Skeletal muscle satellite cell (primary cell): ENCODE measurements at regions not wholly inside any gene's neighbourhood (a gene's known extent, or its start where the extent isn't known, plus 50 kb on each side); places are given as distances from the start of the nearest gene placed in this dataset.

Source experiments
- H3K27me3 ChIP-seq: 2 replicates; pipeline ENCODE4 v1.7.0; 2013; ENCODE audit warnings: low read length; ENCODE audit not compliant: control insufficient read depth, insufficient read depth
- H3K36me3 ChIP-seq: 2 replicates; pipeline ENCODE4 v1.7.0; 2013; ENCODE audit warnings: mild to moderate bottlenecking, control low read depth, low read length; ENCODE audit not compliant: insufficient read depth
- H3K4me1 ChIP-seq: 2 replicates; pipeline ENCODE4 v1.7.0; 2013; ENCODE audit warnings: low read length; ENCODE audit not compliant: control insufficient read depth, insufficient read depth
- H3K4me2 ChIP-seq: 2 replicates; pipeline ENCODE4 v1.7.0; 2013; ENCODE audit warnings: mild to moderate bottlenecking, low read length
- H3K4me3 ChIP-seq: 2 replicates; pipeline ENCODE4 v1.7.0; 2013; ENCODE audit warnings: low read length
- H3K9ac ChIP-seq: 2 replicates; pipeline ENCODE4 v1.7.0; 2013; ENCODE audit warnings: mild to moderate bottlenecking, low read depth, low read length, moderate library complexity
- H3K9me3 ChIP-seq: replicated peaks from 2 replicates; pipeline ENCODE4 v1.7.0; 2013; ENCODE audit warnings: mild to moderate bottlenecking, control low read depth, low read length

DNA sequence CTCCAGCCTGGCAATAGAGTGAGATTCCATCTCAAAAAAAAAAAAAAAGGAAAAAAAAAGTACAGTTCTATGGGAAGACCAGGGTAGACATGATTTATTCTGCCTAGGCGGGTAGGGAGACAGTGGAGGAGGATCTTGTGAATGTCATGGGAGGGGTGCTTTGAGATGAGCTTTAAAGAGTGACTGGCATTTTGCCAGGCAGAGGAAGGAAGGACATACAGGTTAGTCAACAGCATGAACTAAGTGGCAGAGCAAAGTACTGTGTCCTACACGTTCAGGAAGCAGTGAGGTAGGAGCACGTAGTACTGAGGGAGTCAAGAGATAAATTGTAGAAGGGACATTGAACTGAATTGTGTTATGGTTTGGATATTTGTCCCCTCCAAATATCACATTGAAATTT, 451.5 kb downstream of the TOX3 start:
- Histone ChIP-seq H3K27me3 (no peaks in the 10 kb centered on the region), H3K4me2 (no peak overlapping the region), H3K9ac (no peak overlapping the region), H3K36me3 (no peaks in the 10 kb centered on the region), H3K4me1 (no peaks in the 10 kb centered on the region), H3K4me3 (no peak overlapping the region), H3K9me3 (no peaks in the 10 kb centered on the region)

DNA sequence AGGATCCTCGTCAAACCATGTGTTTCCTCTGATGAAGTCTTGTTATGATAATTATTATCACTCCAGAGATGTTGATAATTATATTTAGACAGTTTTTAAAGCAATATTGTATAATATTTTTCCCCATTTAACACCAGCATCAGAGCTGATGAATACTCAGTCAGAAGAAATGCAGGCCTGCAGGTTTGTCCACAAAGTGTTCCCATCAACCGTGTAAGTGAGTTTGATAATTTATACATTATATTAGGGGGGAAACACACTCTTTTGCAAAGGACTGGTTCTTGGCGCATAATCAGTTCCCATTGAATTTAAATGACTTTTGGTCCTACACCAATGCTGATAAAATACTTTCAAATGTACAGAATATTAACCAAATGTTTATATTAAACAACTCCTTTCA, 454.8 kb downstream of the TOX3 start:
- Histone ChIP-seq H3K4me2 (no peak overlapping the region), H3K27me3 (no peaks in the 10 kb centered on the region), H3K4me3 (no peak overlapping the region), H3K9me3 (peaks cover 4% of the 10 kb centered on the region), H3K36me3 (no peaks in the 10 kb centered on the region), H3K4me1 (no peaks in the 10 kb centered on the region), H3K9ac (no peak overlapping the region)

DNA sequence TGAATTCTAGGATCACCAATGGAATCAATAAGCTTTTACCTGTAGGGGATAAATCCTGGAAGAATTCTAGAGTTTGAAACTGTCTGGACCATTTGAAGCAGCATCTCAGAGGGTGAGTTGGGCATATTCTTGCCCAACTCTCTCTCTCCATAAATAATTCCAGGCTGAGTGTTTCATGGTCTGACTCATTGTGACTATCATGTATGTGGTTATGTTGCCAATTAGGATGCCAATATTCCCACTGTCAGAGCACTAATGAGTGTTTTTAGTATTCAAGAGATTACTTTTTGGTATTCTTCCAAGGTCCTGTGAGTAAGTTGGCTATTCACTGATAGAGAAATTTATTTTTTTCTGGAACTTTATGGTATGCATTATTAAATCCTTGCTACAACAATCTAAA, 456.9 kb downstream of the TOX3 start:
- no peaks in the 10 kb centered on the region for H3K4me1 ChIP-seq
- no peaks in the 10 kb centered on the region for H3K36me3 ChIP-seq
- no peak overlapping the region for H3K4me3 ChIP-seq
- H3K9me3 ChIP-seq: peaks cover 4% of the 10 kb centered on the region
- no peaks in the 10 kb centered on the region for H3K27me3 ChIP-seq
- no peak overlapping the region for H3K4me2 ChIP-seq
- no peak overlapping the region for H3K9ac ChIP-seq

DNA sequence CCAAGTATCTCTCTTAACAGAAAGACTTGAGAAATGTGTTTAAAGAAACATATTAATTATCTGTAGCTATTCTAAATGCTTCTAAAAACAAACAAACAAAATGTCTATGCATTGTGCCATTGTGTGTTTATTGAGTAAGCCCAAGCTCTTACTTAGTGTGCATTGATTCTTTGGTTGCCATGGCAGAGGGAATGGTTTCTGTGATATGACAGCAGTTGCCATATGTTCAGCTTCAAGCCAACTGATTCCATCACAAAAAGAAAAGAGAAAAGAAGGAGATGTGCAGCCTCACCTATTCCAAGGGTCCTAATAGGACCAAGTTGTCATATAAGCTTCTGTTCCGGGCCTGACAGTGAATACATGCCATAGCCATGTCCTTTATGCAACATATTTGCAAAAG, 457.5 kb downstream of the TOX3 start:
- no peaks in the 10 kb centered on the region for H3K4me1 ChIP-seq
- H3K4me2 ChIP-seq: no peak overlapping the region
- no peak overlapping the region for H3K4me3 ChIP-seq
- no peaks in the 10 kb centered on the region for H3K27me3 ChIP-seq
- no peak overlapping the region for H3K9ac ChIP-seq
- no peaks in the 10 kb centered on the region for H3K36me3 ChIP-seq
- H3K9me3 ChIP-seq: peaks cover 4% of the 10 kb centered on the region

DNA sequence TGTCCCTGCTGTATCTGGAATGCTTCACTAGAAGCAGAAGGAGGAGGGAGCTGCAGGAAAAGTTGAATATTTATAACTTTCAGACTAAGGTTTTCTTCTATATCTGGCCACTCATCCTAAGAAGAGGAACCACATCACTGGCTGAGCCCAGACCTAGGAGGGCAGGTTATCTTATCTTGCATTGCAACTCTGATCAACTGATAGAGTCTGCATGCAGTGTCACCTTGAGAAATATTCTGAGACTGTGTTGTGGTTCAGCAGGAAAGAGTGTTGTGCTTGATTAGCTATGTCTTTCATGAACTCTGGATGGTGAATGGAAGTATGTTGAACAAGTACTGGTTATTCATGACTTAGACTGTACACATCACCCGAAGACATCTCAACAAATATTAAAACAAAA, 460.0 kb downstream of the TOX3 start:
- H3K4me1 ChIP-seq: no peaks in the 10 kb centered on the region
- peaks cover 4% of the 10 kb centered on the region for H3K9me3 ChIP-seq
- H3K4me3 ChIP-seq: no peak overlapping the region
- no peaks in the 10 kb centered on the region for H3K36me3 ChIP-seq
- no peaks in the 10 kb centered on the region for H3K27me3 ChIP-seq
- H3K4me2 ChIP-seq: no peak overlapping the region
- H3K9ac ChIP-seq: no peak overlapping the region

DNA sequence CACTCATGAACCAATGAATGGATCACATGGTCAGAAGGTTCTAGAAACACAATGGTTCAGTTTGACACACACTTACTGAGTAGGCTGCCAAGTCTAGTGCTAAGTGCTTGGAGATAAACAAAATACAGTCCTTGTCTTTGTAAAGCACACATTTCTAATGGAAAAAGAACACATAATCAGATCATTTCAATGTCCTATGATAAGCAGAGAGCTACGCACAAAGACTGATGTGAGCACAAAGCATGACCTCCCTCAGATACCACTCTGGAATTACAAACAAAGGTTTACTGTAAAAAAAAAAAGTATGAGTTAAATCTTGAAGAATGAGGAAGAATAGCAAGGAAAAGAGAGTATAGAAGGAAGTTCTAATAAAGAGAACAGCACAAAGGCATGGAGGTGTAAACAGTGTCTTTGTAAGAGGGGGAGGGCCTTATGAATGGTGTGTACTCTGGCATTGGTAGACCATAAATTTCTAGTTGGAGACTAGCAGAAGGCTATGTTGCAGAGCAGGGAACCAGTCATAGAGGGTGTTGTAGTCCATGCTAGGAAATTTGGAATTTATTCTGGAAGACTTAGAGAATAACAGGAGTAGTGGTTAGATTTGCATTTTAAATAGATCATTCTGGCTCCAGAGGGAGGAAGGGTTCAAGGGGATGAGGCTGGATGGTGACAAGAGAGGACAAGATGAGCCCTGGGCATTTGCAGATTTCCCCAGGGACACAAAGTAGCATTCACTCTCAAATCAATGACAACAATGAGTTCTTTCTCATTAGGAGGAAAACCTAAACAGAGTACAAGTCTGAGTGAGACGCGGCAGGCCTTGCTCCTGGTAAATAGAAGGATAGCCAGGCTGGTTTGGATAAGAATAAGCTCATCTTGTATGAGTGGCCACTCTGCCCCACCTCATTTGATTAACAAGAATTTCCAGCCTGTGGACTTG, 468.0 kb downstream of the TOX3 start:
- Histone ChIP-seq H3K4me3 (no peak overlapping the region), H3K9ac (no peak overlapping the region), H3K27me3 (no peaks in the 10 kb centered on the region), H3K36me3 (no peaks in the 10 kb centered on the region), H3K9me3 (no peaks in the 10 kb centered on the region), H3K4me1 (no peaks in the 10 kb centered on the region), H3K4me2 (no peak overlapping the region)

DNA sequence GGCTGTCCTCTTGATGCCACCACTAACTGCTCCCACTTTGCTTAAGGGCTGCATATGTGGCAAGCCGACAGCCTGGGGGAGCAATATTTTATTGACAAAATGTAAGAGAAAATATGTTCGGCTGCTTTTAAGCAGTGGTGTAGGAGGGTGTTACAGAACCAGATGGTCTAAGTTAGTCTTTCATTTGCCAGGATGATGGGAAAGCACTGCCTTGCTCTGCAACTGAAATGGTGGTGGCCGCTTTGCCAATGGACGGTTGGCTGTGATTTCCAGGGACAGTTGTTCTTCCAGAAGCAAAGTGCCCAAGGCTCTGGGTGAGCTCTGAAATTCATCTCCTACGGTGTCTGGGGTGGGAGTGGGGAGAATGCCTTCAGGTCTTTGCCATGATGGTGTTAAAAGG, 469.3 kb downstream of the TOX3 start:
- no peaks in the 10 kb centered on the region for H3K36me3 ChIP-seq
- H3K4me1 ChIP-seq: no peaks in the 10 kb centered on the region
- no peak overlapping the region for H3K9ac ChIP-seq
- no peaks in the 10 kb centered on the region for H3K27me3 ChIP-seq
- H3K4me2 ChIP-seq: no peak overlapping the region
- no peak overlapping the region for H3K4me3 ChIP-seq
- no peaks in the 10 kb centered on the region for H3K9me3 ChIP-seq

DNA sequence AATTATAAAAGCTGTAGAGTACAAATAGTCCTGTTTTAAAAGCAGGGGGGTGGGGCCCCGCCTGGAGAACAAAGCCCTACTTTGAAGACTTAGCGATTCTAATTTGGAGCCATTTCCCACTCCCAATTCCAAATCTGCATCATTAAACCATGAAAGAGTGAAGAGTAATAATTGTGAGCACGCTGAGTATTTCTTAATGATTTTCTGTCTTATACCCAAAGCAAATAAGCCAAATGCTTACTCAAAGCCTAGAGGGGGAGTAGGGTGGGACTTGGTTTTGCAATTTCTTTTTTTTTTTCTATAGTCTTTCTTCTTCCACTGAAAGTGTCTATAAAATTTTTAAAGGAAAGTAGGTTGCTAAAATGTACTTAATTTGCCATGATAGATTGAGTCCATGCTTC, 470.1 kb downstream of the TOX3 start:
- no peaks in the 10 kb centered on the region for H3K27me3 ChIP-seq
- no peak overlapping the region for H3K4me2 ChIP-seq
- H3K4me1 ChIP-seq: no peaks in the 10 kb centered on the region
- no peaks in the 10 kb centered on the region for H3K36me3 ChIP-seq
- H3K4me3 ChIP-seq: no peak overlapping the region
- no peaks in the 10 kb centered on the region for H3K9me3 ChIP-seq
- no peak overlapping the region for H3K9ac ChIP-seq

DNA sequence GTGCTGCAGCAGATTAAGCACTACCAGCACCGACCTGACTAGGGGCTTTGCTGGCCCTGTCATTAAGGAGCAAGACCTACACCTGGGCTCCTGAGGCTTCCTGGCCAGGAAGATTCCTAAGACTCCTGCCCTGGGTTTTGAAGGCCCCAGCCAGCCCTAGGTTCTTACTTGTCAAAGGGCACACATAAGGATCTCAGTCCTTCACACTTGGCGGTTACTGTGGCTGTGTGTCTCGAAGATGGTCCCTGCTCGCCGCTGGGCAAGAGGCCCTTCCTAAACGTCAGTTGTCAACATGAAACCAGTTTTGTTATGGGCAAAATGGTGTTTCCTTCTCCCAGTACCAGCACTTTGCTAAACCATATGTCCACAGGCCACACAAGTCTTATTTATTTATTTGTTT, 470.6 kb downstream of the TOX3 start:
- Histone ChIP-seq H3K4me2 (no peak overlapping the region), H3K27me3 (no peaks in the 10 kb centered on the region), H3K4me3 (no peak overlapping the region), H3K4me1 (no peaks in the 10 kb centered on the region), H3K9me3 (no peaks in the 10 kb centered on the region), H3K9ac (no peak overlapping the region), H3K36me3 (no peaks in the 10 kb centered on the region)

DNA sequence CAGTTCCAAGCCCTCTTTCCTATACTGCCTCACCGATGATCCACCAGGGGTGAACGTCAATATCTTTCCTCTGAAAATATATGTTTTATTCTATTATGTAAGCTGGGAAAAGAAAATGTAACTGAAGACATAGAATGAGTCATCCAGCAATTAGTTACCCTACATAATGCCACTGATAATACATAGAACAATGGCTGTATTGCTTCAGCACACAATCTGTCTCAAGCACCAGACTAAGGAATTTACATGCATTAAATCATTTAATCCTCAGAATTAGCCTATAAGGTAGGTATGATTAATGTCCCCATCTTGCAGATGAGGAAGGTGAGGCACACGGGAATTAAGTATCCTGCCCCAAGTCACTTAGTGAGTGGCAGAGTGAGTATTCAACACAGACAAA, 472.8 kb downstream of the TOX3 start:
- H3K9me3 ChIP-seq: no peaks in the 10 kb centered on the region
- H3K4me3 ChIP-seq: no peak overlapping the region
- H3K27me3 ChIP-seq: no peaks in the 10 kb centered on the region
- H3K9ac ChIP-seq: no peak overlapping the region
- H3K4me1 ChIP-seq: no peaks in the 10 kb centered on the region
- no peak overlapping the region for H3K4me2 ChIP-seq
- H3K36me3 ChIP-seq: no peaks in the 10 kb centered on the region

DNA sequence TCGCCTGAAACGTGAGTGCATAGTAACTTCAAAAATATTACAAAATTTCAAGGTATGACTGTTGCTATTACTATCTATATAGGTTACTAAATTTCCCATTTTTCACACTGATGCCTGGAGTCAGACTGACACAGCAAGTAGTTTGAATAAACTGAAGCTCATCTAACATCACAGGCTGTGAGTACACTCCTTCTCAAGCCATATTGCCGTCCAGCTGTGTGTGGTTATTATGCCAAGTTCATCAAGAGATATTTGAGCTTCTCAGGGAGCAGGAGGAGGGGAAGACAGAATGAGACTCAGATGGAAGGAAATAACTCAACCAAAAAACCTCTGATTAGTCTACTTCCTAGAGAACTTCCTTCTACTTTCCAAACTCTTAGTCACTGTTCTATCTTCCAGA, 473.9 kb downstream of the TOX3 start:
- H3K27me3 ChIP-seq: no peaks in the 10 kb centered on the region
- no peak overlapping the region for H3K9ac ChIP-seq
- H3K4me1 ChIP-seq: no peaks in the 10 kb centered on the region
- H3K4me3 ChIP-seq: no peak overlapping the region
- no peaks in the 10 kb centered on the region for H3K36me3 ChIP-seq
- no peak overlapping the region for H3K4me2 ChIP-seq
- no peaks in the 10 kb centered on the region for H3K9me3 ChIP-seq

DNA sequence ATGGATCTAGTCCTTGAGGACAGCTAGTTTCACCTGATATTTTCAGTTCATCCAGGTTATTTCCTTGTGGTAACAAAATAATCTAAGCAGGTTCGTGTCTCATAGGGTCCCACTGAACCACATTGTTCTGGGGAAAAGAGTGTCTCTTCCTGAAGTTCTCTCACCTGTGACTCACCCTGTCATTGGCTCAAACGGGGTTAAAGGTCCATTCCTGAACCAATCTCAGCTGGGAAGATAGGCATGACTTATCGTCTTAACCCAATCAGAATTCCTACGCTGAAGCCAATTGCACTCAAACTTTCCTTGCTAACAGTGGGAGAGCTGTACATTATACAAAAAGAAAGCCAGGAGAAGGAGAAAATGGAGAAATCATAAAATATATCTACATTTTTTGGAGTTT, 475.8 kb downstream of the TOX3 start:
- no peak overlapping the region for H3K4me3 ChIP-seq

More for the DNA sequence above, 475.8 kb downstream of the TOX3 start:
- Histone ChIP-seq H3K27me3 (no peaks in the 10 kb centered on the region), H3K36me3 (no peaks in the 10 kb centered on the region), H3K4me2 (no peak overlapping the region), H3K9ac (no peak overlapping the region), H3K9me3 (no peaks in the 10 kb centered on the region), H3K4me1 (no peaks in the 10 kb centered on the region)
